DOHH2 (cell line): ENCODE measurements at regions not wholly inside any gene's neighbourhood (a gene's known extent, or its start where the extent isn't known, plus 50 kb on each side); places are given as distances from the start of the nearest gene placed in this dataset.

ENCODE experiments used
- CTCF ChIP-seq: fragments of 200-600 bp; sonication (generic); IDR thresholded peaks from one replicate; pipeline ENCODE4 v1.5.1; 2014; ENCODE audit warnings: antibody characterized with exemption, mild to moderate bottlenecking, low read depth, low read length; ENCODE audit not compliant: poor library complexity, severe bottlenecking
- EZH2phosphoT487 ChIP-seq: fragments of 200-600 bp; sonication (generic); IDR thresholded peaks from 2 replicates; pipeline ENCODE4 v1.6.1; 2017; ENCODE audit warnings: borderline replicate concordance, mild to moderate bottlenecking, antibody characterized with exemption, low read length, moderate library complexity, mixed read lengths

GRCh38 chr13:97554496-97554895 lies 120.5 kb downstream of the RAP2A start:
- TF ChIP-seq CTCF (no peak), EZH2phosphoT487 (no peak)
